H1 (cell line): ENCODE measurements at regions not wholly inside any gene's neighbourhood (a gene's known extent, or its start where the extent isn't known, plus 50 kb on each side); places are given as distances from the start of the nearest gene placed in this dataset.

ENCODE experiments used
- CTCF ChIA-PET: fragments of 300-600 bp; sonication (Branson Sonifier 250); formaldehyde crosslinking; loops from one replicate; lab custom pipeline; 2021; ENCODE audit not compliant: partially characterized antibody; lab: Charles Lee
- POLR2A ChIA-PET: fragments of 300-600 bp; sonication (Branson Sonifier 250); formaldehyde crosslinking; loops from one replicate; lab custom pipeline; 2021; ENCODE audit warnings: inconsistent platforms; ENCODE audit not compliant: partially characterized antibody; lab: Charles Lee
- DNase-seq, 2 experiments: peaks; one replicate each; pipeline versions ENCODE4 v3.0.0 to v3.0.0-alpha.2; 2010 to 2022; ENCODE audit warnings: low spot score in 2 of 2, low read depth in 1 of 2, mixed read lengths in 1 of 2
- FAIRE-seq: peaks from 2 replicates; lab custom pipeline; 2011; peaks lifted over from hg19 to GRCh38; lab: Jason Lieb, UNC
- H2AFZ ChIP-seq: 2 replicates; pipeline ENCODE4 v1.8.1; 2012; ENCODE audit warnings: low read length, inconsistent platforms
- H2AK5ac ChIP-seq: 2 replicates; pipeline ENCODE4 v1.6.1; 2013; ENCODE audit warnings: low read depth, low read length
- H2BK120ac ChIP-seq: replicated peaks from 2 replicates; pipeline ENCODE3; 2013; ENCODE audit warnings: low read depth, low read length, inconsistent platforms
- H2BK12ac ChIP-seq: 2 replicates; pipeline ENCODE4 v1.6.1; 2013; ENCODE audit warnings: low read depth, low read length
- H2BK15ac ChIP-seq: 2 replicates; pipeline ENCODE4 v1.6.1; 2013; ENCODE audit warnings: low read length
- H2BK20ac ChIP-seq: 2 replicates; pipeline ENCODE4 v1.6.1; 2013; ENCODE audit warnings: low read length
- H2BK5ac ChIP-seq: 2 replicates; pipeline ENCODE4 v1.6.1; 2013; ENCODE audit warnings: low read depth, low read length
- H3K14ac ChIP-seq: 2 replicates; pipeline ENCODE4 v1.6.1; 2013; ENCODE audit warnings: inconsistent platforms; ENCODE audit not compliant: insufficient read length
- H3K18ac ChIP-seq: 2 replicates; pipeline ENCODE4 v1.6.1; 2013; ENCODE audit warnings: low read length; ENCODE audit errors: extremely low read depth
- H3K23ac ChIP-seq: 2 replicates; pipeline ENCODE4 v1.6.1; 2013; ENCODE audit warnings: inconsistent platforms; ENCODE audit not compliant: insufficient read length
- H3K23me2 ChIP-seq: 2 replicates; pipeline ENCODE4 v1.6.1; 2013; ENCODE audit warnings: low read depth, low read length
- H3K27ac ChIP-seq: 2 replicates; pipeline ENCODE4 v1.6.1; 2011; ENCODE audit warnings: low read depth, low read length, inconsistent platforms
- H3K27me3 ChIP-seq, 4 experiments: replicated peaks in 1 of 4; 1 replicate in 1 of 4; 2 replicates in 3 of 4; pipeline versions ENCODE4 v1.6.1 to v1.8.1; 2011 to 2013; ENCODE audit warnings: low read length in 3 of 4, mild to moderate bottlenecking in 3 of 4, inconsistent platforms in 2 of 4, mixed read lengths in 2 of 4, moderate library complexity in 1 of 4; ENCODE audit not compliant: control insufficient read depth in 3 of 4, insufficient read depth in 3 of 4; ENCODE audit errors: extremely low read depth in 1 of 4
- H3K36me3 ChIP-seq, 4 experiments: 2 replicates each; pipeline versions ENCODE4 v1.6.1 to v1.8.1; 2011 to 2013; ENCODE audit warnings: mild to moderate bottlenecking in 4 of 4, low read length in 3 of 4, moderate library complexity in 2 of 4, control low read depth in 1 of 4, inconsistent platforms in 1 of 4; ENCODE audit not compliant: insufficient read depth in 4 of 4, control insufficient read depth in 2 of 4
- H3K4ac ChIP-seq: replicated peaks from 2 replicates; pipeline ENCODE3; 2013; ENCODE audit warnings: low read length, low read depth, mixed read lengths, inconsistent platforms; ENCODE audit not compliant: insufficient read length
- H3K4me1 ChIP-seq, 4 experiments: replicated peaks in 1 of 4; 1 replicate in 1 of 4; 2 replicates in 3 of 4; pipeline versions ENCODE4 v1.6.1 to v1.8.1; 2011 to 2013; ENCODE audit warnings: low read length in 3 of 4, inconsistent platforms in 2 of 4, mixed read lengths in 1 of 4; ENCODE audit not compliant: insufficient read depth in 4 of 4, control insufficient read depth in 3 of 4
- H3K4me2 ChIP-seq, 2 experiments: 2 replicates each; pipeline versions ENCODE4 v1.6.1 to v1.8.1; 2011 to 2013; ENCODE audit warnings: low read depth in 2 of 2, low read length in 2 of 2, control low read depth in 1 of 2, inconsistent platforms in 1 of 2, mild to moderate bottlenecking in 1 of 2; ENCODE audit not compliant: insufficient read depth in 1 of 2
- H3K4me3 ChIP-seq, 4 experiments: fragments of 200-600, 300-600 bp in 1 of 4; sonication (generic), shearing (Covaris generic), sonication (Bioruptor Twin) in 1 of 4; 2 replicates each; pipeline versions ENCODE4 v1.5.1 to v1.8.1; 2011 to 2016; ENCODE audit warnings: low read length in 4 of 4, low read depth in 3 of 4, control low read depth in 2 of 4, inconsistent platforms in 2 of 4, mild to moderate bottlenecking in 2 of 4, mixed read lengths in 1 of 4, moderate library complexity in 1 of 4; ENCODE audit not compliant: insufficient read depth in 2 of 4; ENCODE audit errors: extremely low read depth in 1 of 4
- H3K56ac ChIP-seq: replicated peaks from 2 replicates; pipeline ENCODE3; 2013; ENCODE audit warnings: low read depth, mild to moderate bottlenecking, mixed read lengths, low read length, inconsistent platforms; ENCODE audit not compliant: insufficient read length
- H3K79me1 ChIP-seq: 2 replicates; pipeline ENCODE4 v1.6.1; 2013; ENCODE audit warnings: low read depth, low read length, control low read depth
- H3K79me2 ChIP-seq, 2 experiments: 2 replicates each; pipeline versions ENCODE4 v1.6.1 to v1.8.1; 2012 to 2013; ENCODE audit warnings: low read length in 2 of 2, mild to moderate bottlenecking in 2 of 2, inconsistent platforms in 1 of 2; ENCODE audit not compliant: insufficient read depth in 2 of 2, control insufficient read depth in 1 of 2
- H3K9ac ChIP-seq, 4 experiments: replicated peaks in 1 of 4; 1 replicate in 1 of 4; 2 replicates in 3 of 4; pipeline versions ENCODE4 v1.6.1 to v1.8.1; 2011 to 2013; ENCODE audit warnings: low read depth in 3 of 4, low read length in 3 of 4, control low read depth in 2 of 4, mild to moderate bottlenecking in 2 of 4, moderate library complexity in 2 of 4, inconsistent platforms in 1 of 4; ENCODE audit errors: extremely low read depth in 1 of 4
- H3K9me3 ChIP-seq, 2 experiments: 2 replicates each; pipeline versions ENCODE4 v1.6.1 to v1.8.1; 2012 to 2013; ENCODE audit warnings: mild to moderate bottlenecking in 2 of 2, moderate library complexity in 2 of 2, control low read depth in 1 of 2, inconsistent platforms in 1 of 2, low read depth in 1 of 2, low read length in 1 of 2, mixed read lengths in 1 of 2; ENCODE audit not compliant: insufficient read depth in 2 of 2
- H4K20me1 ChIP-seq, 2 experiments: replicated peaks in 1 of 2; 2 replicates each; pipeline versions ENCODE3 to v1.8.1; 2011 to 2013; ENCODE audit warnings: inconsistent platforms in 2 of 2, low read length in 2 of 2, mild to moderate bottlenecking in 1 of 2; ENCODE audit not compliant: insufficient read depth in 2 of 2, control insufficient read depth in 1 of 2
- H4K5ac ChIP-seq: 2 replicates; pipeline ENCODE4 v1.6.1; 2013; ENCODE audit warnings: low read length, low read depth, mixed read lengths, inconsistent platforms; ENCODE audit not compliant: insufficient read length
- H4K8ac ChIP-seq: 2 replicates; pipeline ENCODE4 v1.8.0; 2013; ENCODE audit warnings: mild to moderate bottlenecking, moderate library complexity, low read length, inconsistent platforms; ENCODE audit not compliant: insufficient read depth; ENCODE audit errors: extremely low read depth
- H4K91ac ChIP-seq: replicated peaks from 2 replicates; pipeline ENCODE3; 2013; ENCODE audit warnings: low read length, mixed read lengths, inconsistent platforms; ENCODE audit not compliant: insufficient read length
- ASH2L ChIP-seq: fragments of 200-600, 300-600 bp; sonication (generic); IDR thresholded peaks from one replicate; pipeline ENCODE4 v1.7.1; 2017; ENCODE audit warnings: low read length
- CEBPB ChIP-seq: IDR thresholded peaks from 2 replicates; pipeline ENCODE4 v1.6.1; 2012; ENCODE audit warnings: low read depth, low read length
- FOSL1 ChIP-seq: IDR thresholded peaks from 2 replicates; pipeline ENCODE4 v1.6.1; 2011; ENCODE audit warnings: mild to moderate bottlenecking, low read depth, low read length, moderate library complexity; ENCODE audit not compliant: insufficient read depth
- KDM5A ChIP-seq: fragments of 200-600 bp; IDR thresholded peaks from 2 replicates; pipeline ENCODE4 v1.7.1; 2012; ENCODE audit warnings: mild to moderate bottlenecking, low read length, inconsistent platforms, mixed read lengths
- PHF8 ChIP-seq: fragments of 200-600 bp; sonication (generic); conservative IDR thresholded peaks from 2 replicates; pipeline ENCODE4 v1.7.1; 2012; ENCODE audit warnings: low read depth, mild to moderate bottlenecking, inconsistent platforms, low read length, moderate library complexity
- SUZ12 ChIP-seq: fragments of 200-600 bp; sonication (generic); IDR thresholded peaks from 2 replicates; pipeline ENCODE4 v1.6.1; 2012; ENCODE audit warnings: mild to moderate bottlenecking, inconsistent platforms, low read length, moderate library complexity, mixed read lengths
- ZNF274 ChIP-seq: IDR thresholded peaks from 2 replicates; pipeline ENCODE4 v1.7.0; 2012; ENCODE audit warnings: low read length, borderline replicate concordance; ENCODE audit errors: extremely low read depth
- WGBS, 2 experiments: shearing (Covaris generic) in 1 of 2; methylation state at CpG; one replicate each; pipeline versions ENCODE4 v1.1.6 to v1.1.7; 2013 to 2015; ENCODE audit warnings: low lambda C conversion rate in 2 of 2, mixed read lengths in 2 of 2, inconsistent platforms in 1 of 2, low coverage in 1 of 2, missing lambda C conversion rate in 1 of 2; ENCODE audit not compliant: insufficient replicate concordance in 2 of 2, insufficient coverage in 1 of 2, insufficient read length in 1 of 2; ENCODE audit errors: extremely low coverage in 1 of 2, missing lambda C conversion rate in 1 of 2; 5-methylcytosine and 5-hydroxymethylcytosine counted together
- TF ChIP-seq, protein P1 (sequence below): IDR thresholded peaks from 2 replicates; pipeline ENCODE4 v1.6.1; 2012; ENCODE audit warnings: inconsistent platforms

DNA sequence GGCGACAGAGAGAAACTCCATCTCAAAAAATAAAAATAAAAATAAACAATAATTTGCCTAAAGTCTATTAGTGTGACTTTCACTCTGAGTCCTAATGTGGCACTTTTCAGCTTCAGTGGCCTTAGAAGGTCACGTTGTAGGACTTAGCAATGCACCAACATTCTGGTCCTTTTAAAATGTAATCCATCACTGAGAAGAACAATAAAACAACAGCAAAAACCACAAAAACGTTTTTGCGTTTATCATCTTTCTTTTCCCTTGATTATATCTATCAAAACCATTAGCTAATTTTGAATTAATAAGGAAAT lies 190.1 kb upstream of the ZNF608 start:
- H2BK20ac ChIP-seq = no peak overlapping the region
- no peak overlapping the region for H3K56ac ChIP-seq
- ChIA-PET CTCF (interaction anchor here (0.7 to 1.5 kb wide), 2 partner anchors 8 to 265 kb away, joined by 3 to 5 read pairs; no protein-coding TSS in a partner anchor), POLR2A (no interaction called here)
- no peak overlapping the region for H3K14ac ChIP-seq
- no peaks in the 10 kb centered on the region for H3K23me2 ChIP-seq
- H3K18ac ChIP-seq = no peak overlapping the region
- H3K27ac ChIP-seq = no peak overlapping the region
- H3K27me3 ChIP-seq = no peaks in the 10 kb centered on the region
- no peaks in the 10 kb centered on the region for H3K9me3 ChIP-seq
- no peak overlapping the region for H3K23ac ChIP-seq
- 88% methylated on average over 4 of the region's 4 CpGs; no CpG with 5 or more reads in 1 of the 2 experiments for WGBS, 2 experiments
- H2BK5ac ChIP-seq = no peak overlapping the region
- H3K9ac ChIP-seq = no peak overlapping the region
- H3K4me3 ChIP-seq = no peak overlapping the region
- H2BK15ac ChIP-seq = no peak overlapping the region
- peaks cover 0 to 6% (median 0%) of the 10 kb centered on the region in 4 experiments; a peak in 1 of 7 replicates for H3K4me1 ChIP-seq
- no peak overlapping the region for H2AK5ac ChIP-seq
- no peaks in the 10 kb centered on the region for H3K79me2 ChIP-seq
- no peak overlapping the region for H4K91ac ChIP-seq
- no peak overlapping the region for H4K5ac ChIP-seq
- H2AFZ ChIP-seq = no peak overlapping the region
- FAIRE-seq = no peak
- H4K8ac ChIP-seq = no peak overlapping the region
- no peak overlapping the region for H2BK120ac ChIP-seq
- H3K4ac ChIP-seq = no peak overlapping the region
- no peak overlapping the region for H3K4me2 ChIP-seq
- no peak overlapping the region for H2BK12ac ChIP-seq
- TF ChIP-seq ASH2L (no peak), KDM5A (no peak), FOSL1 (no peak), ZNF274 (no peak), CEBPB (no peak), SUZ12 (no peak), PHF8 (no peak)
- TF ChIP-seq, protein P1, sequence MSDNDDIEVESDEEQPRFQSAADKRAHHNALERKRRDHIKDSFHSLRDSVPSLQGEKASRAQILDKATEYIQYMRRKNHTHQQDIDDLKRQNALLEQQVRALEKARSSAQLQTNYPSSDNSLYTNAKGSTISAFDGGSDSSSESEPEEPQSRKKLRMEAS = no peak
- no peaks in the 10 kb centered on the region; a peak in 3 of 8 replicates for H3K36me3 ChIP-seq
- H3K79me1 ChIP-seq = no peaks in the 10 kb centered on the region
- DNase-seq = no peak
- no peaks in the 10 kb centered on the region for H4K20me1 ChIP-seq
